ENCODE measurements at regions not wholly inside any gene's neighbourhood (a gene's known extent, or its start where the extent isn't known, plus 50 kb on each side); places are given as distances from the start of the nearest gene placed in this dataset.

DNA sequence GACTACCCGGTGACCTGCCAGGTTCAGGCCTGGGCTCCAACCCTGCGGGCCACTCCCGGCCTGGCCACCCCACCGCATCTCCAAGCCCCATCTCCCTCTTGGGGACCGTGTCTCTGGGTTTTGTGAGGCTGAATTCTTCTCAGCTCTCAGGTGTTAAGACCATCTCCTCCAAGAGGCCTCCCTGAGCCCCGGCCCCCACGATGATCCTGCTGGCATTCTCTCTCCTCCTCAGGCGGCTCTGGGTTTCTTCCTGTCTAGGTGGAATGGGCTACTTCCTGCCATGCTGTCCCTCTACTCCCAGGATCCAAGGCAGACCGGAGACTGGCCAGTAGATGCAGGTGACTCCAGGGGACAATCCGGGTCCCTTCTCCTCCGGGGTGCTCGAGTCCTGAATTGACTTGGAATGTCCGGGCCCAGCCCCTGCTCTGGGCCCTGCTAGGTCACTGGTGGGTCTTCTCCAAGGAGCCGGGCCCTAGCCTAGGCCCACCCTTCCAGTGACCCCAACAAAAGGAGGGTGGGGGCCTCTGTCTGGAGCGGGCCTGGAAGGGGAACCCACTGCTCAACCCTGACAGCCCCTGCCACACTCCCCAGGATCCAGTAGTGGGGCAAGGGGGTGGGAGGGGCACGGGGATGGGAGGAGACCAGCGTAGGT is 219.8 kb downstream of the C9orf50 start:
- no peaks in the 10 kb centered on the region for H3K4me1 ChIP-seq
- TF ChIP-seq, protein P1, sequence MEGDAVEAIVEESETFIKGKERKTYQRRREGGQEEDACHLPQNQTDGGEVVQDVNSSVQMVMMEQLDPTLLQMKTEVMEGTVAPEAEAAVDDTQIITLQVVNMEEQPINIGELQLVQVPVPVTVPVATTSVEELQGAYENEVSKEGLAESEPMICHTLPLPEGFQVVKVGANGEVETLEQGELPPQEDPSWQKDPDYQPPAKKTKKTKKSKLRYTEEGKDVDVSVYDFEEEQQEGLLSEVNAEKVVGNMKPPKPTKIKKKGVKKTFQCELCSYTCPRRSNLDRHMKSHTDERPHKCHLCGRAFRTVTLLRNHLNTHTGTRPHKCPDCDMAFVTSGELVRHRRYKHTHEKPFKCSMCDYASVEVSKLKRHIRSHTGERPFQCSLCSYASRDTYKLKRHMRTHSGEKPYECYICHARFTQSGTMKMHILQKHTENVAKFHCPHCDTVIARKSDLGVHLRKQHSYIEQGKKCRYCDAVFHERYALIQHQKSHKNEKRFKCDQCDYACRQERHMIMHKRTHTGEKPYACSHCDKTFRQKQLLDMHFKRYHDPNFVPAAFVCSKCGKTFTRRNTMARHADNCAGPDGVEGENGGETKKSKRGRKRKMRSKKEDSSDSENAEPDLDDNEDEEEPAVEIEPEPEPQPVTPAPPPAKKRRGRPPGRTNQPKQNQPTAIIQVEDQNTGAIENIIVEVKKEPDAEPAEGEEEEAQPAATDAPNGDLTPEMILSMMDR (IDR thresholded peaks at IDR 0.05), result no peak
- no peak overlapping the region for H3K4me3 ChIP-seq
- no peak for DNase-seq
- H3K27ac ChIP-seq, result no peak overlapping the region
- no peaks in the 10 kb centered on the region for H3K36me3 ChIP-seq
- intact Hi-C loops (cut with DNase I), result no loop called here
- H3K27me3 ChIP-seq, result no peaks in the 10 kb centered on the region
- no peak overlapping the region for H3K9ac ChIP-seq (ENCODE audit: low read depth in 2 of 2, low read length in 2 of 2)
- no peaks in the 10 kb centered on the region for H3K9me3 ChIP-seq

DNA sequence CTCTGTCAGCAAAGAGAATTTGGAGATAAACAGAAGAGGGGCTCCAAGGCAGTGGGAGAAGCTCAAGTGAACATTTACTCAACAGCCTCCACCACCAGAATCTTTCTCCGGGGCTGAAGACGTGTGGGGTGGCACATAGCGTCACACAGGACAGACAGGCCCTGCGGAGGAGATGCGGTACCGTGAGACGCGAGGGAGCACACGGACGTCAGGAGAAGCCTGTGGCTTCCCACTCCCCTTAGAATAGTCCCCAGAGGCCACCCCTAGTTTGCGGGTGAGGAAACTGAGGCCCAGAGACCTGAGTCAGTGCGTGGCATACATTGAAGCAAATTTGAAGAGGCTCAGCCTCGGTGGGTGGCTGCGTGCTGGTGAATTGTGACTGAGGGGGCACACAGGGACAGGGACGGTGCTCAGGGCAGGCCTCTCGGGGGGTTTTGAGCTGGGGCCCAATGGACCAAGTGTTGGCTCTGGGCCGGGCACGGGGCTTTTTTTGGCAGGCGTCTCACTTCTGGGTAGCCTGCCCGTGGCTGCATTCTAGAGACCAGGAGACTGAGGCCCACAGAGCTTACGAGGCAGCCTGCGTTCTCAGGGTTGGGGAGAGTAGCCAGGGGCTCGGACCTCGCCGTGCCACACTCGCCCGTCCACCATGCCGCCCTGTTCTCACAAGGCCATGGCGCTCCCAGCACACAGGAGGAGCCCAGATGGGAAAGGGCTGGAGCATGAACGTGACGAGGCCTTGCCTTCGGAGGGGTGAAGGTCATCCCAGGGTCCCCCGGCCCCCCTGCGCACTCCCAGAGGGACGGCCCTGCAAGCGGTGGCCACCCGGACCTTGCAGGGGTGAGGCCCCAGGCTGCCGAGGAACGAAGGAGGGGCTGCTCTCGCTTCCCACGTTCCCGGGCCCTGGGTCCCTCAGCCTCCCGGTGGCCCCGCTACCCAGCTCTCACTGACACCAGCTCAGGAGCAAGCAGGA is 220.6 kb downstream of the C9orf50 start:
- no peaks in the 10 kb centered on the region for H3K4me1 ChIP-seq
- no peaks in the 10 kb centered on the region for H3K9me3 ChIP-seq
- H3K27me3 ChIP-seq, result no peaks in the 10 kb centered on the region
- intact Hi-C loops (cut with DNase I), result no loop called here
- H3K27ac ChIP-seq, result no peak overlapping the region
- no peaks in the 10 kb centered on the region for H3K36me3 ChIP-seq
- TF ChIP-seq, protein P1 (IDR thresholded peaks at IDR 0.05), result no peak
- no peak overlapping the region for H3K4me3 ChIP-seq
- no peak for DNase-seq
- no peak overlapping the region for H3K9ac ChIP-seq (ENCODE audit: low read depth in 2 of 2, low read length in 2 of 2)

DNA sequence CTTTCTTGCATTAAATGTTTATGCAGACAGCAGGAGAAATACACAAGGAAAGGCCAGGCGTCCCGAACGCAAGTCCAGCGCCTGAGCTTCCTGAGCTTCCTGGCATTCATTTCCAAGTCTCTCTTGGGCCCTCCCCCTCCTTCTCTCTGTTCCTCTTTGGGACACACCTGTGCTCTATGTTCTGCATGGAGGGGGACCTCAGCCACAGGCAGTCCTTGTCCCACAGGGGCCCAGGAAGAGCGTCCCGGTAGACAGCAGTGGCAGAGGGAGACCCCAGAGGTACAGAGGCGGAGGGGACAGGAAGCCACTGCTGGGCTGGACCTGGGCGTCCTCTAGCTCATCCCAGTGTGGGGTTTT is 221.3 kb downstream of the C9orf50 start:
- H3K4me3 ChIP-seq, result no peak overlapping the region
- no peaks in the 10 kb centered on the region for H3K36me3 ChIP-seq
- no peaks in the 10 kb centered on the region for H3K4me1 ChIP-seq
- DNase-seq, result no peak
- H3K27me3 ChIP-seq, result no peaks in the 10 kb centered on the region
- intact Hi-C loops (cut with DNase I), result no loop called here
- H3K9ac ChIP-seq (ENCODE audit: low read depth in 2 of 2, low read length in 2 of 2), result no peak overlapping the region
- no peak overlapping the region for H3K27ac ChIP-seq
- TF ChIP-seq, protein P1 (IDR thresholded peaks at IDR 0.05), result no peak
- H3K9me3 ChIP-seq, result no peaks in the 10 kb centered on the region

DNA sequence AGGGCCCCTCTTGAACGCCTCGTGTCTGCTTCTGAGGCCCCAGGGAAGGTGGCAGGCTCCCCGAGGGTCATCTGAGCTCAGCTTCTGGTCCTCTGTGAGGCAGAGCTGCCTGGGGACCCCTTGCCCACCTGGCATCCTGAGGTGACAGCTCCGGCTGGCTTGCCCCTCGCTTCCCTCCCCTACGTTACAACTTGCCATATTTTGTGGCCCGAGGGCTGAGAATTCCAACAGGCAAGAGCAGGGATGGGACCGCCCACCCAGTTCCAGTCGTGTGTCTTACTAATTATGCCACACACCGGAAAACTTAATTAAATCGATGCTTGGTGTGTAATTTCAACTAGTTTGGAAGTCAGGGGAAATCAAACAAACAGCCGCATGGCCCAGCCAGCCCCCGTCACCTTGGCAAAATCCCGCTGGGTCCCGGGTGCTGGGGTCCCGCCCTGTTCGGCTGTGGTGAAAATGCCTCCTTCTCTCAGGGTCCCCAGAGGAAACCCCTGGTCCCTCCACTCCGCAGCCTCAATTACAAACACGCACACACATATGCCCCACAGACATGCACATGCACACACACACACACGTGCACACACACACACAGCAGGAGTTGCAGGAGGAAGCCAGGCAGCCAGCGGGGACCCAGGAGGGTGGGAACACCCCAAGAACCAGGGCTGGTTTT is 221.0 kb upstream of the IER5L start:
- H3K9me3 ChIP-seq, result no peaks in the 10 kb centered on the region
- no peak overlapping the region for H3K4me3 ChIP-seq
- no peaks in the 10 kb centered on the region for H3K4me1 ChIP-seq
- H3K9ac ChIP-seq (ENCODE audit: low read depth in 2 of 2, low read length in 2 of 2), result no peak overlapping the region
- intact Hi-C loops (cut with DNase I), result no loop called here
- no peak for DNase-seq
- H3K27me3 ChIP-seq, result no peaks in the 10 kb centered on the region
- H3K36me3 ChIP-seq, result no peaks in the 10 kb centered on the region
- TF ChIP-seq, protein P1 (IDR thresholded peaks at IDR 0.05), result no peak
- H3K27ac ChIP-seq, result no peak overlapping the region

DNA sequence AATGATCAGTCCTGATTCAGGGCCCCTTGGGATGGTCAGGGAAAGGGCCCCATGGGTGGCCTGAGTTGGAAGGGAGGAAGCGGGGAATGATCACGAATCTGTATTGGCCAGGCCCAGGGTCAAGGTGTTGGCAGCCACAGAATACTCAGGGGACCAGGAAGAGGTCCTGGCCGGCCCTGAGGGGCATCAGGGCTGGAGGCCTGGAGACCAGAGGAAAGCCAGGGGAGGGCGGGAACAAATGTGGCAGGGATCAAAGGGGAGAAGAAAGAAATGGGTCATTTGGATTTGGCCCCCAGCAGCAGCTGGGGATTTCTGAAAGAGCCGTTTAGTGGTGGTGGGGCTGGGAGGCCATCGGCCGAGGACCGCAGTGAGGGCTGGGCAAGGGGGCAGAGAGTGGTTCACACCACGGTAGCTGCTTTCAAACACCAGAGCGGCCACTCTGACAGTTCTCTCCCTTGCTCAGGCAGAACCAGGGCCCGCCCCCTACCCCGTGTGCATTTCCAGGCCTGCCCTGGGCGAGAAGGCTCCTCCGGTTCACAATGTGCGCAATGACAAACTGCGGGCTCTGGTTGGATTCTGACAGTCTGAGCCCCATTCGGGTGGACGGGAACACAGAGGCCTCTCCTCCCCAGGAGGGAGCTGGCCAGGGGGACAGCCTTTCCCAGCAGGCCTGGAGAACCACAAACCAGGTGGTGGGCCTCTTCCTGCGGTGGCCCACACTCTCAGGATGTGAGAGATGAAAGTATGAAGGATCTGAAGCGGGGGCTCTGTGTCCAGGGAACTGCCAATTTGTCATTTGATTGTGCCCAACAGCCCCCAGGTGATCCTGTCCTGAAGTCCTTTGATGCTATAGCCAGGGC is 220.3 kb upstream of the IER5L start:
- Histone ChIP-seq H3K4me3 (no peak overlapping the region), H3K27me3 (no peaks in the 10 kb centered on the region), H3K36me3 (no peaks in the 10 kb centered on the region), H3K9me3 (no peaks in the 10 kb centered on the region), H3K9ac (ENCODE audit: low read depth in 2 of 2, low read length in 2 of 2) (no peak overlapping the region), H3K27ac (no peak overlapping the region), H3K4me1 (no peaks in the 10 kb centered on the region)
- DNase-seq, result no peak
- TF ChIP-seq, protein P1 (IDR thresholded peaks at IDR 0.05), result no peak
- intact Hi-C loops (cut with DNase I), result no loop called here

Data from colonic mucosa (tissue), 4 donors.